Esophagus muscularis mucosa (tissue), 4 donors: ENCODE measurements at regions not wholly inside any gene's neighbourhood (a gene's known extent, or its start where the extent isn't known, plus 50 kb on each side); places are given as distances from the start of the nearest gene placed in this dataset.

ENCODE experiments used
- DNase-seq: peaks from one replicate; pipeline ENCODE4 v3.0.0-alpha.2; 2017; ENCODE audit errors: extremely low spot score
- H3K27ac ChIP-seq, 4 donors: fragments of 200-600 bp; sonication (generic); replicated peaks in 1 of 4; 1 replicate in 3 of 4; 2 replicates in 1 of 4; pipeline ENCODE4 v1.5.1; 2016 to 2019; ENCODE audit warnings: mild to moderate bottlenecking in 1 of 4
- H3K27me3 ChIP-seq, 4 donors: fragments of 200-600 bp; sonication (generic); one replicate each; pipeline versions ENCODE4 v1.5.1 to v1.6.0; 2016 to 2019
- H3K36me3 ChIP-seq, 4 donors: fragments of 200-600 bp; sonication (generic); one replicate each; pipeline ENCODE4 v1.5.1; 2016 to 2019
- H3K4me1 ChIP-seq, 4 donors: fragments of 200-600 bp; sonication (generic); one replicate each; pipeline ENCODE4 v1.5.1; 2016 to 2019
- H3K4me3 ChIP-seq, 4 donors: fragments of 200-600 bp; sonication (generic); 1 replicate in 2 of 4; 2 replicates in 2 of 4; pipeline ENCODE4 v1.5.1; 2016 to 2019; ENCODE audit warnings: mild to moderate bottlenecking in 4 of 4, moderate library complexity in 1 of 4
- H3K9me3 ChIP-seq, 4 donors: fragments of 200-600 bp; sonication (generic); 1 replicate in 3 of 4; 2 replicates in 1 of 4; pipeline ENCODE4 v1.5.1; 2016 to 2019
- EP300 ChIP-seq: sonication (generic); formaldehyde crosslinking; IDR thresholded peaks from one replicate; pipeline ENCODE4 v1.6.1; 2017; ENCODE audit warnings: antibody characterized with exemption
- POLR2A ChIP-seq: fragments of 450-650 bp; IDR thresholded peaks from one replicate; pipeline ENCODE4 v1.6.1; 2017; ENCODE audit warnings: antibody characterized with exemption, moderate library complexity, mild to moderate bottlenecking, low read depth
- POLR2AphosphoS5 ChIP-seq, 2 donors: sonication (generic); formaldehyde crosslinking; IDR thresholded peaks; one replicate each; pipeline ENCODE4 v1.6.1; 2017; ENCODE audit warnings: antibody characterized with exemption in 2 of 2
- WGBS: methylation state at CpG from one replicate; pipeline ENCODE4 v1.1.5; 2018; 5-methylcytosine and 5-hydroxymethylcytosine counted together
- intact Hi-C: fragments of 100-400 bp; cut with DNase I; formaldehyde crosslinking; loops from one replicate; pipeline ENCODE4 v1.15.1; 2023
- TF ChIP-seq, protein P1 (sequence below), 3 experiments: fragments of 200-600 bp in 2 of 3; fragments of 450-650 bp in 1 of 3; sonication (generic) in 2 of 3; IDR thresholded peaks; one replicate each; pipeline ENCODE4 v1.5.1; 2017 to 2019; ENCODE audit warnings: antibody characterized with exemption in 3 of 3, mild to moderate bottlenecking in 2 of 3, moderate library complexity in 1 of 3

DNA sequence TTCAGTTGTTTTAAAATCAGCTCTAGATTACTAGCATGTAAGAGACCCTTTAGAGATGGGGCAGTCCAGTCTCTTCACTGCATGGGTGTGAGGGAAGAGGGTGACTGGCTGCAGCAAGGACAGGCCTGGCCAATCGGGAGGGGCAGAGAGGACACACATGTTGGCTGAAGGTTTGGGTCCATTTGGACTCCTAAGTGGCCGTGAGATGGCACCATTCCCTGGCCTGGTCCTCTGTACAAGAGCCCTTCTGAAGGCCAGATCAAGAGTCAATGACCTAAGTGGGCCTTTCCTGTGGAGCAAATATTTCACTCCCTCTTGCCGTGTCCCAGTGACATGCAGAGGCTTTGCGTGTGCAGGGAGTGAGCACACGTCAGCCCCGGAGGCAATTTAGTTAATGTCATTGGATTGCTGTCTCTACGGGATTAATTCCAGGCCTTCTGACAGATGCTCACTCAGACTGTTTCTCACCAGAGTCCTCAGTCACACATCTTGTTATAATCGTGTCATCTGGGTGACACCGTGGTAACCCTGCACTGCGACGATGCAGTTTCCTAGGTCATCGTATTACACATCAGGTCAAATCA lies 613.0 kb downstream of the NPHP4 start:
- Histone ChIP-seq H3K27ac (no peak overlapping the region), H3K4me3 (no peak overlapping the region), H3K36me3 (no peaks in the 10 kb centered on the region), H3K9me3 (no peaks in the 10 kb centered on the region), H3K4me1 (no peaks in the 10 kb centered on the region), H3K27me3 (peaks cover 0 to 79% (median under 1%) of the 10 kb centered on the region in 4 donors)
- WGBS = 94% methylated on average over 12 of the region's 12 CpGs
- TF ChIP-seq, protein P1, sequence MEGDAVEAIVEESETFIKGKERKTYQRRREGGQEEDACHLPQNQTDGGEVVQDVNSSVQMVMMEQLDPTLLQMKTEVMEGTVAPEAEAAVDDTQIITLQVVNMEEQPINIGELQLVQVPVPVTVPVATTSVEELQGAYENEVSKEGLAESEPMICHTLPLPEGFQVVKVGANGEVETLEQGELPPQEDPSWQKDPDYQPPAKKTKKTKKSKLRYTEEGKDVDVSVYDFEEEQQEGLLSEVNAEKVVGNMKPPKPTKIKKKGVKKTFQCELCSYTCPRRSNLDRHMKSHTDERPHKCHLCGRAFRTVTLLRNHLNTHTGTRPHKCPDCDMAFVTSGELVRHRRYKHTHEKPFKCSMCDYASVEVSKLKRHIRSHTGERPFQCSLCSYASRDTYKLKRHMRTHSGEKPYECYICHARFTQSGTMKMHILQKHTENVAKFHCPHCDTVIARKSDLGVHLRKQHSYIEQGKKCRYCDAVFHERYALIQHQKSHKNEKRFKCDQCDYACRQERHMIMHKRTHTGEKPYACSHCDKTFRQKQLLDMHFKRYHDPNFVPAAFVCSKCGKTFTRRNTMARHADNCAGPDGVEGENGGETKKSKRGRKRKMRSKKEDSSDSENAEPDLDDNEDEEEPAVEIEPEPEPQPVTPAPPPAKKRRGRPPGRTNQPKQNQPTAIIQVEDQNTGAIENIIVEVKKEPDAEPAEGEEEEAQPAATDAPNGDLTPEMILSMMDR (IDR thresholded peaks at IDR 0.05) = no peak
- no peak for TF ChIP-seq POLR2AphosphoS5 (IDR thresholded peaks at IDR 0.05)
- no peak for TF ChIP-seq POLR2A
- intact Hi-C loops = no loop called here
- DNase-seq = no peak

- Histone ChIP-seq H3K4me1 (no peaks in the 10 kb centered on the region), H3K36me3 (no peaks in the 10 kb centered on the region), H3K27me3 (peaks cover 0 to 79% (median 0%) of the 10 kb centered on the region in 4 donors), H3K9me3 (peaks cover 0 to 12% (median 10%) of the 10 kb centered on the region in 4 donors), H3K4me3 (no peak overlapping the region), H3K27ac (no peak overlapping the region)
- TF ChIP-seq EP300 (no peak), POLR2AphosphoS5 (IDR thresholded peaks at IDR 0.05) (no peak), POLR2A (no peak)
- TF ChIP-seq, protein P1 (IDR thresholded peaks at IDR 0.05) = no peak
- 85% methylated on average over 6 of the region's 6 CpGs for WGBS
- intact Hi-C loops = no loop called here
- no peak for DNase-seq
Measured at GRCh38 chr1:5376538-5377247, 615.5 kb downstream of the NPHP4 start.

- peaks cover 0 to 79% (median 0%) of the 10 kb centered on the region in 4 donors for H3K27me3 ChIP-seq
- 31% methylated on average over 6 of the region's 6 CpGs for WGBS
- intact Hi-C loops = no loop called here
Measured at GRCh38 chr1:5375481-5375880, 616.7 kb downstream of the NPHP4 start.

GRCh38 chr1:5374192-5374591 lies 618.0 kb downstream of the NPHP4 start:
- H3K4me1 ChIP-seq = no peaks in the 10 kb centered on the region
- TF ChIP-seq, protein P1 (IDR thresholded peaks at IDR 0.05) = no peak
- TF ChIP-seq EP300 = no peak
- no peak for TF ChIP-seq POLR2AphosphoS5 (IDR thresholded peaks at IDR 0.05)
- no peak for TF ChIP-seq POLR2A
- H3K36me3 ChIP-seq = no peaks in the 10 kb centered on the region
- H3K4me3 ChIP-seq = no peak overlapping the region
- intact Hi-C loops = no loop called here
- peaks cover 0 to 12% (median 10%) of the 10 kb centered on the region in 4 donors for H3K9me3 ChIP-seq
- no peak for DNase-seq
- H3K27me3 ChIP-seq = peaks cover 0 to 79% (median 0%) of the 10 kb centered on the region in 4 donors
- WGBS = 78% methylated on average over 4 of the region's 4 CpGs
- H3K27ac ChIP-seq = no peak overlapping the region

More at GRCh38 chr1:5375481-5375880, 616.7 kb downstream of the NPHP4 start:
- TF ChIP-seq, protein P1 (IDR thresholded peaks at IDR 0.05) = no peak
- TF ChIP-seq EP300 (no peak), POLR2A (no peak), POLR2AphosphoS5 (IDR thresholded peaks at IDR 0.05) (no peak)
- no peak for DNase-seq
- H3K4me1 ChIP-seq = no peaks in the 10 kb centered on the region
- peaks cover 0 to 12% (median 10%) of the 10 kb centered on the region in 4 donors for H3K9me3 ChIP-seq
- H3K36me3 ChIP-seq = no peaks in the 10 kb centered on the region
- no peak overlapping the region for H3K4me3 ChIP-seq
- H3K27ac ChIP-seq = no peak overlapping the region
